Amniotic epithelial cell (primary cell): ENCODE measurements at regions not wholly inside any gene's neighbourhood (a gene's known extent, or its start where the extent isn't known, plus 50 kb on each side); places are given as distances from the start of the nearest gene placed in this dataset.
A peak's percentile ranks its signal among the peaks of the same experiment; 100 is the strongest.

Experiments used
- DNase-seq: peaks from one replicate; pipeline ENCODE4 v3.0.0-alpha.2; 2010; ENCODE audit warnings: low read depth

DNA sequence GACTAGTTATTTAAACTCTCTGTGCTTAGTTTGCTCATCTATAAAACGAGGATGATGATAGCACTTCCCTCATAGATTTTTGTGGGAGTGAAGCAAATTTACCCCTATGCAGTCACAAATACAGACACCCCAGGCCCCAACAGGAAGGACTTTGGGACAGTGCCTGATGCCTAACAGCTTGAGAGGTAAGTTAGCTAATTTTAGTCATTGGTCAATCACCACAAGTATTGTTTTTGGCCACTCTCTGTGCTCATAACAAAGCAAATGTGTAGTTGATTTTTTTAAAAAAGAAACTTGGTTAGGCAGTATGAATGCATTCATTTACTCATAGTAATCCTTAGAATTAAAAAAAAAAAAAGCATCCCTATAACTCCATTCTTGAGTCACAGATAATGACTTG is 1590.7 kb upstream of the TENM3 start:
- no peak for DNase-seq

DNA sequence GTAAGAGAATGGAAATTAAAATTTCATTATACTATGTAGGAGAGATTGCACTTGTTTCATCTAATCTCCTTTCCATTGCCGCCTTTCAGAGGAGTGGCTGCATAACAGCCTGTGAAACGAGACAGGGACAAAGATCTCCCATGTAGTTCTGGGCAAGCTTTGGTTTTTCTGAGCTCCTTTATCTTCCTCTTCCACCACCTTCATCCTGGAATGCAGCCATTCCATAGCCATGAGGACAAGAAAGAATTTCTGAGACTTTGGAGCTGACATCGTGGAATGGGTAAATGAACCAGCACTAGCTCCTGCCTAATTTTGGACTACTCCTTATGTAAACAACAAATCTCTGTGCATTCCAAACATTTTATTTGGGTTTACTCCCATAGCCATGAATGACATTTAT is 1587.3 kb upstream of the TENM3 start:
- DNase-seq = no peak

DNA sequence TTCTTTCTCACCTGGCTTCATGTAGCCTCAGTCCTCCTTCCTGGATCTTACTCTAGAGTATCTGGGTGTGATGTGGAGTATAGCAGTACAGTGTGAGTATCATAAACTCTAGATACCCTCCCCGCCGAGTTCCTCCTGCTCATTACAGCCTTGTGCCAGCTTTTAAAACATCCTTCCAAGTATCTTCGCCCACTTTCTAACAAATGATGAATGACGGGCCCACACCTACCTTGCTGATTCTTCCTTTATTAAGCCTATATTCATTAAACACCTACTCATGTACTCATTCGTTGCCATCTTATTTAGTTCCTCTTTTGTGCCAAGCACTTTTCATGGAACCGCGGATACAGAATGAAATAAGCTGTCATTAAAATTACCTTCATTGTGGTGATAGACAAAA is 1585.3 kb upstream of the TENM3 start:
- DNase-seq = no peak

DNA sequence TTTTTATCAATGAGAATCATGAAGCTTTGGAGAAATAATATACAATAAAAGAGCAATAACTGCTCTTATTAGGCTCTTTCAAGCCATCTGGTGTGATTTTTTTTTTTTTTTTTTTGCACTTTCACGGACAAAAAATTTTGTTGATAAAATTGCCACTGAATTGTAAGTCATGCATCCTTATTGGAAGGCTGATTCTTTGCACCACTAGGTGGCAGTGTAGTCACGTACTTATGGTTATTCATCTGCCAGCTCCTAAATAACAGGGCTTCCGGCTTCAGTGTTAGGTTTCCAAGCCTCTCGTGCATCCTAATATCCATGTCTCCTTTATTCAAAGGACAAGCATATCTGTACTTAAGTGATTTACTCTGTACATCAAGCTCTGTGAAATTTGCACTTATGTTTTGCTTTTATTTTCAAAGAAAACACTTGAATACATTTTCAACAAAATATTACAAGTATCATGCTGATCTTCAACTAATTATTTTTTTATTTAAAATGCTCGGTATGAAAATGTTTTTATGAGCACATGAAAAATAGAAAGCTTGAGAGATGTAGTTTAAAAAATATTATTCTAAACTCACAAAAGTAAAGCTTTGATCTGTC is 1578.3 kb upstream of the TENM3 start:
- peak; percentile 76 for DNase-seq

DNA sequence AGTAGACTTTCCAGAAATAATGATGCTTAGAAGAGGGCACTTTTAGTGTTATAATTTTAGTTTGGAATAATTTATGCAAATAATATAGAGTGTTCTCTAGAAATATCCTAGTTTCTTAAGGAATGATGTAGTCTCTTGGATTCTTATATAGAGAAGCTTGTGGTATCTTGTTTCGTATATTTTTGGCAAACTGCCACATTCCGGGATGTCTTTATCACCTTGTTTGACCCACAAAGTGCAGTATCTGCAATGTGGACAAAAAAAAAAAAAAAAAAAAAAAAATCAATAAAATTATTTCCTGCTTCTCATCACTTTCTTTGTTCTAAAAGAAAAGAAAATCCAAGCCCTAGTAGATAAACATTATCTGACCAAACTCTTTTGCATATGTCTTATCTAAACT is 1577.7 kb upstream of the TENM3 start:
- DNase-seq = no peak

DNA sequence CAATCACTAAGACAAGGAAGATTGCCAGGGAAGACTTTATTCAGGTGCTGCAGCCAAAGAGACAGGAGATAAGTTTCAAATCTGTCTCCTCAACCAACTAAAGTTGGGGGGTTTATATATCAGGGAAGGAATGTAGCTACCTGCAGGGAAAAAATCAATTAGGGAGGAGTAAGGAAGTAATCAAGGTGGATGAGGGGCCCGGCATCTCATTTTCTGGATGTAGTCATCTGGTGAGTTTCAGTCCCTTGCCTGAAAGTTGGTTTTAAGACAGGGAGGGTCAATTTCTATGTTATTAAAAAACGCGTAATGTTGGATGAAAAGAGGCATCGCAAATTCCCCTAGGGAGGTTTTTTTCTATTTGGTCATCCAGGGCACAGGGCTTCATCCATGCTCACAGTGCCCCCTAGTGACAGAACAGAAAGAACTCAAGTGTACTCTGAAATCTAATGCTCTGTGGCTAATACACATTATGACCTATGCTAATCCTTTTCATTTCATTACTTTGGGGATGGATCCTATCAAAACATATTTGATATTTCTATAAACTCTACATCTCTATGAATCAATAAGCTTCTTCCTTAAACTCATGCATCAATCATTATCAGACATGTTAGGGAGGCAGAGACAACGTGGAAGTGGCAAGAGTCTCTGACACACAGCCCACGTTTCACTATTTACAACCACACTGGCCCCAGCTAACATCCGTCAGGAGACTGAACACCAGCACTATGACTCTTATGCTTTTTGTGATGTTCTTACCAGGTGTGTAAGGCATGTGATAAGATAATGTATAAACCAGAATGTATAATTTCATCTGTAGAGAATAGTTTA is 1577.0 kb upstream of the TENM3 start:
- DNase-seq = peak; percentile 29

DNA sequence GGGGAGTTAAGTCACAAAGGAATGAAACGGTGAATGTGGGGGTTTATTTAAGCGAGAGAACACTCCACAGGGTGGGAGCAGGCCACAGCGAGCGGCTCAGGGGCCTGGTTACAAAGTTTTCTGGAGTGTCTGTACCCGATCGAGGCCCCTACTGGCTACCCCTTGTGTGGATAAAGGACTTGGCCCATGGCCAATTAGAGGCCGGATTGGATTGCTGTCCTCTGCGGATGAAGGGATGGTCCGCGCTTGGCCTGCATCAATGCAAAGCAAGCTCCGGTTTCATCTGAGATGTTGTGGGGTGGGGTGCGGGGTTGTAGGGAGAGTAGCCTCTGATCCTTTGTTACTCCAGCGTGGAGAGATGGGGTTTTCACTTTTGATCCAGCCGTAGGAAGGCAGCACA is 1574.5 kb upstream of the TENM3 start:
- no peak for DNase-seq

DNA sequence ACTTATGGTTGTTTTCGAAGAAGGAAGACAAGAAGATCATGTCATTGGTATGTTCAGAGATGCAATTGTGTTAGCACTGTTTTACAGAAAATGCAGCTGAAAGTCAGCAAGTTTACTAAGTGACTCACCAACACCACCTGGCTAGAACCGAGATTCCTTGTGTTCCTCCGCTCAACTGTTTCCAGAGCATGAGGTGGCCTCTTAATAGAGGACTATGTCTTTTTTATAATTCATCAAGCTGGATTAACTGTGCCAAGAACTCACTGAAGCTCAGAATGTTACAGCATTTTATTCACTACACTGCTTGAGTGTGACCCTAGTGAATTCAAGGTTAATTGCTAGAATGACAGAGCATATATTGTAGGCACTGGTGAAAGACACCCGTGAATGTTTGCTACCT is 1573.5 kb upstream of the TENM3 start:
- DNase-seq = peak; percentile 7

DNA sequence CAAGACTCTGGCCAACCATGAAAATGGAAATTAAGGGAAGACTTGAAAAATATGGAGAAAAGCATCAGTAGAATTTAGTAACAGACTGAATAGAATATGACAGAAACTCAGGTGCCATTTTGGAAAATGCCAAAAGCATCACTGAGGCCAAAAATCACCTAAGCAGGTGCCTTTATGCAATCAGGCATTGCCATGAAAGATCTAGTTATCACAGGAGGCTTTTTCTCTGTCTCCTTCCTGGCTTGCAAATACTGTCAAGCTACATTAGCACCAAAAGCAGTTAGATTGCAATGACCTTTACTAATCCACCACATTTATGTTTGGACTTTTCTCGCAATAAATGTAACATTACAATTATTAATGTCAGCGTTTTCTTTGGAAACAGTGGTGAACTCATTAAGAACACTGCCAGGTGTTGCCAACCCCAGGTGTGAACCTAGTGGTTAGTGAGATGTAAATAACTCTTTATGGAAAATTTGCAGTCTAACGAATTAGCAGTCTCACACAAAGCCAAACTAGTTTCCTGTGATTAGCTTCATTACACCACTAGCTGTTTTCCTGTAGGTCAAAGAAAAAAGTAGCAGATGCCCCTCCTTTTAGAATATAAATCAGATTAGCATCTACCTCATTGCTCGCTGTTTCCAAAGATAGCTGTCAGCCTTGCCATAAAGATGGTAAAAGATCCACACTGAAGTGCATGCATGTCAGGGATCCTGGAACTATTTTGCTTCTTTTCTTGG is 1568.4 kb upstream of the TENM3 start:
- no peak for DNase-seq

DNA sequence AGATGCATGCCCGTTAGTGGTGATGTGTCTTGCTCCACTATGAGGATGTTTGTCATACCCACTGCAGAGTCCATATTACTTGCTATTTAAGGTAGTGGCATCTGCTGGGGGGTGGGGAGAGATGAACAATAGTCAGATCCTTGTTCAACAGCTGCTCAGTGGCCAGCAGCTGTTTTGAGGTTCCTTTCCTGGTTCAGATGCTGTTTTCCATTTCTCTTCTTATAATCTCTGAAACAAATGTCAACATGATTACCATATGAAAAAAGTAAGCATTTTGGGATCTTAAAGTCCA is 1567.9 kb upstream of the TENM3 start:
- no peak for DNase-seq

DNA sequence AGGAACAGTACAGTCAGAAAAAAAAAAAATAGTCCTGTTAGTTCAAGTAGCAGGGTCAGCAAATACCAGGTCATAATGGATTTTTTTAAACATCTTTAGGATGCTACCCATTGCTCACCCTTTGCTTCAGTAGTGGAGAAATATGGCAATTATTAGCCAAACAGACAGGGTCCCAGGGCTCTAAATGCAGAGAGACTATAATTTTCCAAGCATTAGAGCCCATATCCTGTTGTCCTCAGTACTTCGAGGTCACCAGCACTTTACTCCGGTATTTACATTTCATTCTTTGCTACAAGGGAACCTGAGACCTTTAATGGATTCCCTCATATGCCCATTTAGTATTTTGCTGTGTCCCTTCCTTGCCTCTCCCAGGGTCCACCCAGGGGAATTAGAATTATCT is 1562.9 kb upstream of the TENM3 start:
- DNase-seq = no peak

DNA sequence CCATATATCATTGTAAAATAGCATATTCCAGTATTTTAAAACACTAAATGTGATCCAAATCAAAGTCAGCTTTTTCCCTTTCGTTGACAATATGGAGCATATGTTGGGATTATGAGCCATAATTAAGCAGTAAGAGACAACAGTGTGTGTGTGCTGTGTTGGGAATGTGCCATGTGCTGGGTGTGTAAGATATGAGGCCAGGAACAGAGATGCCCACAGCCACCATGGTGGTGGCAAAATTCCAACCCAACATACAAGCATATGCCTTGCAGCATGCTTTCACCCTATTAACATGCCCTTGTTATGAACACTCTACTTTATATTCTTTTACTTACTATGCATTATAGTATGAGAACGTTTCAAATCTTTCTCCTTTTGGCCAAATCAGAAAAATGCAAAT is 1560.4 kb upstream of the TENM3 start:
- no peak for DNase-seq

DNA sequence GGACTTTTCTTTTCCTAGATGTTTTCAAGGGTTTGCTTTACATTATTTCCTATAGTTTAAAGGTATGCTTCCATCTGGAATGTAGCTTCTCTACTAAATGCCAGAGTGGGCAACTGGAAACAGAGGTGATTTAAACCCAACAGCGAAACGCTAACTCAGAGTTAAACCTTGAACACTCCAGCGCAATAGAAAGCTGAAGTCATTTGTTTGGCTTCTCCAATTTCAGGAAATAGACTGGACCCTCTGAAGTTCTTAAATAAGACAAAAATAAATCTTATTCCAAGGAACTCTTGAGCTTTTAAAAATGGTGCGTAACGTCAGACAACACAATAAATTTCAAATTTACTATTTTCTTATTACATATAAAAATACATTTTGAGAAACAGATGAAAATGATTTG is 1560.0 kb upstream of the TENM3 start:
- no peak for DNase-seq

DNA sequence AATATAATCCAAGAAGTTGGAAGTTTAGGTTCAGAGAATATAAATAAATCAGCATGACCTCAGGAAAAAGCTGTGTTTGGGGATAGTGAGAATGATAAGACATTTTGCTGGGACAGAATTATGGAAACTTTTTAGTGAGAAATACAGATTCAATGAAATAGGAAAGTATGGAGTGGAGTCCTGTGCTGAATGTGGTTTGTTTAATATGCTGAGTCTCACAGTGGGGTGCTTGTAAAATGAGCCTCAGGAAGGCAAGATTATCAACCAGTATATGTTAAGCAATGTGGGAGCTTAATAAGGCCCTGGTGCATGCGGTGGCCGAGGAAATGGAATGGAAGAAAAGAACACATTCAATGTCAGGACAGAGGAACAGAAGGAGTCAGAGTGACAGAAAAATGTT is 1554.7 kb upstream of the TENM3 start:
- no peak for DNase-seq

DNA sequence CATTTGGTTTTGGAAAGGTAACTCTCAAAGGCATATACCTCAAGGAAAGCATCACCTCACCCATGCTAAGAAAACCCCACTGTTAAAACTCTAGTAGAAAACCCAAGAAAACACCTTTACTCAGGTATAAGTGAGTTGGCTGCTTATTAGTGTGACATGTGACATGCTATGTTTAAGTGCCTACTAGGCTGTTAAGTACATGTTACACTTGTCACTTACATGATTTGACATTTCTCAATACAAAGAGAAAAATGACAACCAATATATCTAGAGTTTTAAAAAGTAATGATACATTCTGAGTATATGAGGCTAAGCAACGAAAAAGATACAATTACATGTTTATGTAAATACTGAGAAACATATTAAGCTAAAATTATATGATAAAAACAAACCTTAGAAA is 1548.3 kb upstream of the TENM3 start:
- DNase-seq = no peak

DNA sequence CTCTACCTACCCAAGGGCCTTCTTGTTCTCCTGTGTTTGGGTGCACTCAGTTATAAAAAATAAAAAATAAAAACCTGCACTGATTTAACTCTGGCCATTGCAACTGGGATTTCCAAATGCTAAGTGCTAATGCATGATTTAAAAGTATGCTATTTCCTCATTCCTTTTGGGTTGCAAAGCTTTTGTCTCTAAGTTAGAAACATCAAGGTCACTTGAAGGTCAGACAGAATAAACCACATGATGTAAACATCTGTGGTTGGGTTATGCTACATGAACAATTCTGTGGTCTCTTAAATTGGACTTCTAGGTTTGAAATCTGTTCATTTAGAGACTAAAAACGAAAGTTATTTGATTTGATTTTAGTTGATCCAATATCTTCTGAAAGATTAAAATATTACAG is 1547.4 kb upstream of the TENM3 start:
- peak; percentile 86 for DNase-seq

DNA sequence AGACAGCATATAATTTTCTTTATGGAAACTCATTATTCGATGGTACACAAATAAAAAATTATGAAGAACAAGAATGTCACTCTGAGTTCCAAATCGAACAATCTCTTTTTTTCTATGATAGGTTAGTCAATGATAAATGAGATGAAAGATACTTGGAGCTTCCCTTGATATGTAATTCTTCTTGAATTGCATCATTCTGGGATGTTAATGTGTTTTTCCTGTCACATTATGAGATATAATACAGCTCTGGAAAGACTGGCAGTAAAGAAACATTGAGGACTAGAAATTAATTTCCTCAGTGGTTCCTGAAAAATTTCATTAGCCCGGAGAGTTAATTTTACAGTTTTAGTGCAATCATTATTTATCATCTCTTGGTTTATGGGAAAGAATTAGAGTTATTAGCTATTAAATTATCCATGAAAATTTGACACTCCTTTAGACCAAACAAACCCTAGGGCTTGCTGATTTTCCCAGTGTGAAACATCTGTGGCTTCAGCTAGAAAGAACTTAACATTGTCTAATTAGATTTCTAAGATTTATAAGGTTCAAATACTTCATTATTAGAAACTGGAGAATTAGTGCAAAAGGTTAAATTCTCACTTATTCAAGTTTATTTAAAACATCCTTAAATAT is 1546.6 kb upstream of the TENM3 start:
- DNase-seq = peak; percentile 8

DNA sequence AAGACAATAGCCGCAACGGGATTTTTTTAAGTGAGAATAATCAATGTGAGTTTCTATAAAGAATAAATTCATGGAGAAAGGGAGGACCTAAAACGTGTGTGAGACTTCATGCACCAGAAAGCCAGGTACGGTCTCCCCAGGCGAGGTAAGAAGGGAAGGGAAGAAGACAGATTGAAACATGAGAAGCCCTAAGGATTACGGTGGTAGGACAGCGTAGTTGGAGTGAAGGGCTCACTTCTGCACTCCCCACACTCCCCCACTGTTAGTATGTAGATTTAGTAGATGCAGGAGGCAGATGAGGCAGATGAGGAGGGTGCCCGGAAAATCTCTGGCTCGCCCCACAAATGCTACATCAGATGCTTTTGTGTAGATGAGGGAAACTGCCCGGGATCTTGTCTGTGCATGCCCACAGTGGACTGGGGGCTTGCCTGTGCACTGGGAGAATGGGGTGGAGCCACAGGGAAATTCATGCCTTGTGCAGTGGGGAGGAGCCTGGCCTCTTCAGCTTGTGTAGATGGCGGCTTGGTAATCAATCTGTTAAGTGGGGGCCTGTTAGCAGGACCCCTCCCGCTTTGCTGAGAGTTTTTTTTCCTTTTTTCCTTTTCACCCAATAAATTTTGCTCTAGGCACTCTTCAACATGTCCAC is 1544.5 kb upstream of the TENM3 start:
- DNase-seq = no peak

DNA sequence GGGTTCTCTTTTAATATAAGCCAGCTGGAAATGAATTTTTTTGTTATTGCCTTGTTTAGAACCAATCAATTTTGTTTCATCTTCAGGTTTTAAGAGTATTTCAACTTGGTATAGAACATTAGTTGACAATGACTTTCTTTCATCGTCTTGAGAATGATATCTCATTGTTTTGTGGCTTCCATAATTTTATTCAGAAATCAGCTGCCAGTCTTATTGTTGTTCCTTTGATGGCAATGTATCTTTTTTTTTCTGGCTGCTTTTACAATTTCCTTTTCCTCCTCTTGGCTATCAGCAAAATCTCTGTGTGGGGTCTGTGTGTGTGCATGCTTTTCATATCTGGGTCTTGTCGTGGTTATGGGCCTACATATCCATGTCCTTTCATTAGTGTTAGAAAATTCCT is 1536.4 kb upstream of the TENM3 start:
- DNase-seq = no peak

DNA sequence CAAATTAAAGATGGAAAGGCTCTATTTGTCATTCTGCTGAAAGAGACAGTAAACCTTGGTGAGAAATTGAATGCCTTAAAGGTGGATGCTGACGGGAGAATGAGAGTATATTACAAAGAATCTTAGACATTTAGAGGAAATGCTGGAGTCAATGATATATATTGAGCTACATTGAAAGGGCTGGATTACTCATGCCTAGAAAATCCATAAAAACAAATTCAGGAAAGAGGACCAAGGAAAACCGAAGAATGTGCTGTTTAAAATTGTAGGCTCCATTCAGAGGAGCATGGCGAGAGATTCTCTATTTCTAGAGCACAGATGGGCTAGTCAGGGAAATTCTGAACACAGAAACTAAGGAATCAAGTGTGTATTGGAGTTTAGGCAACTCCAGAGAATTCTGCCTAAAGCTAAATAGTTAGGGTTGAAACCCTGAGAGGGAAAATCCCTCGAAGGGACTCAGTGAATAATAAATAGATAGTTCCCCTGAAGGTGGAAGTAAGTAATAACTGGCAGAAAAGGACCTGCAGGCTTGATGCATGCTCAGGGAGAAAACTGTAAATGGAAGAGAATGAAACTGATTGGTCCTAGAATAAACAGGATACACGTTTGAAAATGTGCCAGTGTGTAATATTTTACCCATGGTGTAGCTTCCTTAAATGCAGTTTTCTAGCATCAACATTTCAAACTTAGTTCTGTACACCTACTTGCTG is 1532.4 kb upstream of the TENM3 start:
- no peak for DNase-seq

DNA sequence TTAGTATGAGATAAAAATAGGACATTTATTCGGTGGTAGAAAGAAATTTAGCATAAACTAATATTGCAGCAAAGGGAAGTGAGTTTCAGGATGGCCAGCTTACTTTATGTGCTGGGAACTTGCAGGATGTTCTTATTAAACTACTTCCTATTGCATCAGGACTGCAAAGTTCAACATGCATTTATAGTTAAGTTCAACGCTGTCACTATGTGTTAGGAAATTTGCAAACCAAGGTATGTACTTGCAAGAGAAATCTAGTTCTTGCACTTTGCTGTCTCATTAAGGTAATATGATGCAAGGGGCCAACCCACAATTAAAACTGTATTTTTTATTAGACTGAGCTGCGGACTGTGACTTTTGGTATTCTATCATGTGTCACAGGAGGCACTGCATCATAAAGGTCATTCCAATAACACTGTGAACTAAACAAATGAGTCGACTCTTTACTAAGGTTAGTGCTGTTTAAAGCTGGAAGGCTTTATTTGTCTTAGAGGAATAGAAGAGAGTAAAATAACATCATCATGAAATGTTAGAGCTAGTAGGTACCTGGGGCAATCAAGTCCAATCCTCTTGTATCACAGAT is 1525.7 kb upstream of the TENM3 start:
- no peak for DNase-seq

DNA sequence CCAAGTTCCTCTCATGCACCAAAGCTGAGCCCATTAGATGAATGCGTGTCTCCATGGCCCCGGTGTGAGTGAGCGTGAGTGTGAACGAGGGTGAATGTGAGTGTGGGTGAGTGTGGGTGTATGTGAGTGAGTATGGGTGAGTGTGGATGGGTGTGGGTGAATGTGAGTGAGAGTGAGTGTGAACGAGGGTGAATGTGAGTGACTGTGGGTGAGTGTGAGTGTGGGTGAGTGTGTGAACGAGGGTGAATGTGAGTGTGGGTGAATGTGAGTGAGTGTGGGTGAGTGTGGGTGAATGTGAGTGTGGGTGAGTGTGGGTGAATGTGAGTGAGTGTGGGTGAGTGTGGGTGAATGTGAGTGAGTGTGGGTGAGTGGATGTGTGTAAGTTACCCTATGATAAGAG is 1521.8 kb upstream of the TENM3 start:
- DNase-seq = no peak
